WTC11 (cell line): ENCODE measurements at regions not wholly inside any gene's neighbourhood (a gene's known extent, or its start where the extent isn't known, plus 50 kb on each side); places are given as distances from the start of the nearest gene placed in this dataset.

Experiments
- ATAC-seq: fragments of 200-7000 bp; cut with Tn5 transposase; 2 replicates; pipeline ENCODE4 v1.10.0; 2021; ENCODE audit warnings: mild to moderate bottlenecking, moderate library complexity
- CTCF ChIA-PET: fragments of 300-600 bp; sonication (Branson Sonifier 250); formaldehyde crosslinking; loops from one replicate; lab custom pipeline; 2021; ENCODE audit warnings: antibody characterized with exemption; lab: Charles Lee
- POLR2A ChIA-PET: fragments of 350-600 bp; sonication (Branson Sonifier 250); formaldehyde crosslinking; loops from one replicate; lab custom pipeline; 2021; ENCODE audit warnings: antibody characterized with exemption; lab: Charles Lee
- DNase-seq: peaks from one replicate; pipeline ENCODE4 v3.0.0; 2021; ENCODE audit warnings: low spot score
- H3K27ac Mint-ChIP-seq: 2 replicates; pipeline ENCODE4 v1.8.0; 2021; ENCODE audit warnings: mixed read lengths
- H3K27me3 Mint-ChIP-seq: 2 replicates; pipeline ENCODE4 v1.8.0; 2021; ENCODE audit warnings: low read depth, mild to moderate bottlenecking, moderate library complexity, mixed read lengths
- H3K36me3 Mint-ChIP-seq: 2 replicates; pipeline ENCODE4 v1.8.0; 2021; ENCODE audit warnings: mixed read lengths
- H3K4me1 Mint-ChIP-seq: 2 replicates; pipeline ENCODE4 v1.8.0; 2022; ENCODE audit warnings: mixed read lengths
- H3K4me3 Mint-ChIP-seq: 2 replicates; pipeline ENCODE4 v1.8.0; 2021; ENCODE audit warnings: mild to moderate bottlenecking, moderate library complexity, mixed read lengths
- H3K9me3 Mint-ChIP-seq: 2 replicates; pipeline ENCODE4 v1.8.0; 2021; ENCODE audit warnings: mixed read lengths
- CREB1 ChIP-seq: sonication (generic); formaldehyde crosslinking; IDR thresholded peaks from 2 replicates; pipeline ENCODE4 v1.8.0; 2023; ENCODE audit warnings: mild to moderate bottlenecking, missing genetic modification reagents
- ELF4 ChIP-seq: sonication (generic); formaldehyde crosslinking; IDR thresholded peaks from 2 replicates; pipeline ENCODE4 v1.8.1; 2022; ENCODE audit warnings: low read depth, mild to moderate bottlenecking, moderate library complexity, missing genetic modification reagents
- ETV6 ChIP-seq: sonication (generic); formaldehyde crosslinking; IDR thresholded peaks from 2 replicates; pipeline ENCODE4 v1.8.1; 2022; ENCODE audit warnings: mild to moderate bottlenecking, missing genetic modification reagents
- GABPB1 ChIP-seq: sonication (generic); formaldehyde crosslinking; IDR thresholded peaks from 2 replicates; pipeline ENCODE4 v1.8.1; 2023; ENCODE audit warnings: mild to moderate bottlenecking, missing genetic modification reagents
- HMGA2 ChIP-seq: fragments of 250-450 bp; sonication (Bioruptor Pico); IDR thresholded peaks from 2 replicates; pipeline ENCODE4 v1.4.0; 2021; ENCODE audit warnings: mild to moderate bottlenecking, moderate library complexity
- JAZF1 ChIP-seq: fragments of 250-450 bp; sonication (Bioruptor Pico); IDR thresholded peaks from 2 replicates; pipeline ENCODE4 v1.9.0; 2021; ENCODE audit warnings: moderate library complexity, mild to moderate bottlenecking, inconsistent platforms
- MLX ChIP-seq: sonication (generic); formaldehyde crosslinking; IDR thresholded peaks from 2 replicates; pipeline ENCODE4 v1.8.1; 2023; ENCODE audit warnings: mild to moderate bottlenecking, missing genetic modification reagents, moderate library complexity
- NR1H2 ChIP-seq: sonication (generic); formaldehyde crosslinking; IDR thresholded peaks from 2 replicates; pipeline ENCODE4 v1.9.0; 2021; ENCODE audit warnings: mild to moderate bottlenecking, moderate library complexity, missing genetic modification reagents
- RELA ChIP-seq: sonication (generic); formaldehyde crosslinking; IDR thresholded peaks from 2 replicates; pipeline ENCODE4 v1.8.1; 2022; ENCODE audit warnings: missing genetic modification reagents, mild to moderate bottlenecking, borderline replicate concordance
- TEAD4 ChIP-seq: sonication (generic); formaldehyde crosslinking; IDR thresholded peaks from 2 replicates; pipeline ENCODE4 v1.8.0; 2022; ENCODE audit warnings: mild to moderate bottlenecking, missing genetic modification reagents
- ZNF263 ChIP-seq: sonication (generic); formaldehyde crosslinking; IDR thresholded peaks from 2 replicates; pipeline ENCODE4 v1.8.1; 2022; ENCODE audit warnings: low read depth, mild to moderate bottlenecking, moderate library complexity, missing genetic modification reagents
- ZNF317 ChIP-seq: sonication (generic); formaldehyde crosslinking; IDR thresholded peaks from 2 replicates; pipeline ENCODE4 v1.8.1; 2023; ENCODE audit warnings: low read depth, mild to moderate bottlenecking, moderate library complexity, missing genetic modification reagents, borderline replicate concordance
- ZNF416 ChIP-seq: fragments of 250-450 bp; sonication (Bioruptor Pico); IDR thresholded peaks from 2 replicates; pipeline ENCODE4 v1.9.0; 2021; ENCODE audit warnings: mild to moderate bottlenecking, inconsistent platforms
- ZNF425 ChIP-seq: fragments of 250-450 bp; sonication (Bioruptor Pico); conservative IDR thresholded peaks from 2 replicates; pipeline ENCODE4 v1.9.0; 2021; ENCODE audit warnings: mild to moderate bottlenecking
- ZNF512 ChIP-seq: sonication (generic); formaldehyde crosslinking; IDR thresholded peaks from 2 replicates; pipeline ENCODE4 v1.8.1; 2022; ENCODE audit warnings: missing genetic modification reagents, borderline replicate concordance
- ZNF671 ChIP-seq: fragments of 250-450 bp; sonication (Bioruptor Pico); IDR thresholded peaks from 2 replicates; pipeline ENCODE4 v1.8.0; 2021; ENCODE audit warnings: mild to moderate bottlenecking
- TF ChIP-seq, protein P1 (sequence below): sonication (generic); formaldehyde crosslinking; IDR thresholded peaks from 2 replicates; pipeline ENCODE4 v1.8.1; 2023; ENCODE audit warnings: mild to moderate bottlenecking, moderate library complexity, missing genetic modification reagents
- TF ChIP-seq, protein P2 (sequence below): sonication (generic); formaldehyde crosslinking; IDR thresholded peaks from 2 replicates; pipeline ENCODE4 v1.8.0; 2022; ENCODE audit warnings: missing genetic modification reagents
- TF ChIP-seq, protein P3 (sequence below): sonication (generic); formaldehyde crosslinking; conservative IDR thresholded peaks from 2 replicates; pipeline ENCODE4 v1.8.1; 2023; ENCODE audit warnings: mild to moderate bottlenecking, low read depth, missing genetic modification reagents, moderate library complexity
- TF ChIP-seq, protein P4 (sequence below): fragments of 250-450 bp; sonication (Bioruptor Pico); IDR thresholded peaks from 2 replicates; pipeline ENCODE4 v1.9.0; 2021; ENCODE audit warnings: moderate library complexity, mild to moderate bottlenecking, inconsistent platforms, borderline replicate concordance
- TF ChIP-seq, protein P5 (sequence below): sonication (generic); formaldehyde crosslinking; IDR thresholded peaks from 2 replicates; pipeline ENCODE4 v1.8.0; 2023; ENCODE audit warnings: missing genetic modification reagents
- TF ChIP-seq, protein P6 (sequence below): fragments of 250-450 bp; sonication (Bioruptor Pico); IDR thresholded peaks from 2 replicates; pipeline ENCODE4 v1.8.0; 2021; ENCODE audit warnings: mild to moderate bottlenecking

DNA sequence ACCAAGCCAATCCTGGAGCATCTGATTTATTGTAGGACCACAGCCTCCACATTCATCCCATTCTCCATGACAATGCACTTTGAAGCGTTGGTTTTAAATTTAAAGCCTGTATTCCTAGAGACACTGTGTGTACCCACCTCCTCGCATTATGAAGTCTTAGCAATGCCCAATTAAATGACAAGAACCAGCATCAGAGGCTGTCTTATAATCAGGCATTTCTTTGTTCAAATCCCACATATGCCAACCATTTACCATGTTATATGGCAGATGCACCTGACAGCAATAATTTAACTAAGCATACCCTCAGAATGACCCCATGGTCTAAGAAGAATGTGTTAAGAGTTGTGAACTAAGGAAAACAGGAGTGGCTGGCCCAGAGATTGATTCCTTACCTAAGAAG lies 188.2 kb downstream of the IPMK start (continued):
- TF ChIP-seq, protein P1, sequence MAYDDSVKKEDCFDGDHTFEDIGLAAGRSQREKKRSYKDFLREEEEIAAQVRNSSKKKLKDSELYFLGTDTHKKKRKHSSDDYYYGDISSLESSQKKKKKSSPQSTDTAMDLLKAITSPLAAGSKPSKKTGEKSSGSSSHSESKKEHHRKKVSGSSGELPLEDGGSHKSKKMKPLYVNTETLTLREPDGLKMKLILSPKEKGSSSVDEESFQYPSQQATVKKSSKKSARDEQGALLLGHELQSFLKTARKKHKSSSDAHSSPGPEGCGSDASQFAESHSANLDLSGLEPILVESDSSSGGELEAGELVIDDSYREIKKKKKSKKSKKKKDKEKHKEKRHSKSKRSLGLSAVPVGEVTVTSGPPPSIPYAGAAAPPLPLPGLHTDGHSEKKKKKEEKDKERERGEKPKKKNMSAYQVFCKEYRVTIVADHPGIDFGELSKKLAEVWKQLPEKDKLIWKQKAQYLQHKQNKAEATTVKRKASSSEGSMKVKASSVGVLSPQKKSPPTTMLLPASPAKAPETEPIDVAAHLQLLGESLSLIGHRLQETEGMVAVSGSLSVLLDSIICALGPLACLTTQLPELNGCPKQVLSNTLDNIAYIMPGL = no peak
- TF ChIP-seq ETV6 (CRISPR knock-in tag) = no peak
- TF ChIP-seq JAZF1 = no peak
- TF ChIP-seq, protein P2, sequence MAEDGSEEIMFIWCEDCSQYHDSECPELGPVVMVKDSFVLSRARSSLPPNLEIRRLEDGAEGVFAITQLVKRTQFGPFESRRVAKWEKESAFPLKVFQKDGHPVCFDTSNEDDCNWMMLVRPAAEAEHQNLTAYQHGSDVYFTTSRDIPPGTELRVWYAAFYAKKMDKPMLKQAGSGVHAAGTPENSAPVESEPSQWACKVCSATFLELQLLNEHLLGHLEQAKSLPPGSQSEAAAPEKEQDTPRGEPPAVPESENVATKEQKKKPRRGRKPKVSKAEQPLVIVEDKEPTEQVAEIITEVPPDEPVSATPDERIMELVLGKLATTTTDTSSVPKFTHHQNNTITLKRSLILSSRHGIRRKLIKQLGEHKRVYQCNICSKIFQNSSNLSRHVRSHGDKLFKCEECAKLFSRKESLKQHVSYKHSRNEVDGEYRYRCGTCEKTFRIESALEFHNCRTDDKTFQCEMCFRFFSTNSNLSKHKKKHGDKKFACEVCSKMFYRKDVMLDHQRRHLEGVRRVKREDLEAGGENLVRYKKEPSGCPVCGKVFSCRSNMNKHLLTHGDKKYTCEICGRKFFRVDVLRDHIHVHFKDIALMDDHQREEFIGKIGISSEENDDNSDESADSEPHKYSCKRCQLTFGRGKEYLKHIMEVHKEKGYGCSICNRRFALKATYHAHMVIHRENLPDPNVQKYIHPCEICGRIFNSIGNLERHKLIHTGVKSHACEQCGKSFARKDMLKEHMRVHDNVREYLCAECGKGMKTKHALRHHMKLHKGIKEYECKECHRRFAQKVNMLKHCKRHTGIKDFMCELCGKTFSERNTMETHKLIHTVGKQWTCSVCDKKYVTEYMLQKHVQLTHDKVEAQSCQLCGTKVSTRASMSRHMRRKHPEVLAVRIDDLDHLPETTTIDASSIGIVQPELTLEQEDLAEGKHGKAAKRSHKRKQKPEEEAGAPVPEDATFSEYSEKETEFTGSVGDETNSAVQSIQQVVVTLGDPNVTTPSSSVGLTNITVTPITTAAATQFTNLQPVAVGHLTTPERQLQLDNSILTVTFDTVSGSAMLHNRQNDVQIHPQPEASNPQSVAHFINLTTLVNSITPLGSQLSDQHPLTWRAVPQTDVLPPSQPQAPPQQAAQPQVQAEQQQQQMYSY (CRISPR knock-in tag) = no peak
- TF ChIP-seq, protein P3, sequence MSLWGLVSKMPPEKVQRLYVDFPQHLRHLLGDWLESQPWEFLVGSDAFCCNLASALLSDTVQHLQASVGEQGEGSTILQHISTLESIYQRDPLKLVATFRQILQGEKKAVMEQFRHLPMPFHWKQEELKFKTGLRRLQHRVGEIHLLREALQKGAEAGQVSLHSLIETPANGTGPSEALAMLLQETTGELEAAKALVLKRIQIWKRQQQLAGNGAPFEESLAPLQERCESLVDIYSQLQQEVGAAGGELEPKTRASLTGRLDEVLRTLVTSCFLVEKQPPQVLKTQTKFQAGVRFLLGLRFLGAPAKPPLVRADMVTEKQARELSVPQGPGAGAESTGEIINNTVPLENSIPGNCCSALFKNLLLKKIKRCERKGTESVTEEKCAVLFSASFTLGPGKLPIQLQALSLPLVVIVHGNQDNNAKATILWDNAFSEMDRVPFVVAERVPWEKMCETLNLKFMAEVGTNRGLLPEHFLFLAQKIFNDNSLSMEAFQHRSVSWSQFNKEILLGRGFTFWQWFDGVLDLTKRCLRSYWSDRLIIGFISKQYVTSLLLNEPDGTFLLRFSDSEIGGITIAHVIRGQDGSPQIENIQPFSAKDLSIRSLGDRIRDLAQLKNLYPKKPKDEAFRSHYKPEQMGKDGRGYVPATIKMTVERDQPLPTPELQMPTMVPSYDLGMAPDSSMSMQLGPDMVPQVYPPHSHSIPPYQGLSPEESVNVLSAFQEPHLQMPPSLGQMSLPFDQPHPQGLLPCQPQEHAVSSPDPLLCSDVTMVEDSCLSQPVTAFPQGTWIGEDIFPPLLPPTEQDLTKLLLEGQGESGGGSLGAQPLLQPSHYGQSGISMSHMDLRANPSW (CRISPR knock-in tag) = no peak
- no peak for TF ChIP-seq HMGA2 (CRISPR knock-in tag)
- TF ChIP-seq, protein P4, sequence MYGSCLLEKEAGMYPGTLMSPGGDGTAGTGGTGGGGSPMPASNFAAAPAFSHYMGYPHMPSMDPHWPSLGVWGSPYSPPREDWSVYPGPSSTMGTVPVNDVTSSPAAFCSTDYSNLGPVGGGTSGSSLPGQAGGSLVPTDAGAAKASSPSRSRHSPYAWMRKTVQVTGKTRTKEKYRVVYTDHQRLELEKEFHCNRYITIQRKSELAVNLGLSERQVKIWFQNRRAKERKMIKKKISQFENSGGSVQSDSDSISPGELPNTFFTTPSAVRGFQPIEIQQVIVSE (CRISPR knock-in tag) = no peak
- TF ChIP-seq ZNF425 (CRISPR knock-in tag) = no peak
- TF ChIP-seq ZNF671 (CRISPR knock-in tag) = no peak
- no peak for TF ChIP-seq ZNF317 (CRISPR knock-in tag)
- no peak for TF ChIP-seq CREB1 (CRISPR knock-in tag)
- TF ChIP-seq ZNF416 = no peak
- TF ChIP-seq ZNF512 = no peak
- TF ChIP-seq, all 79 proteins: peak for 0

- DNase-seq (no peak), ATAC-seq (no peak)
- POLR2A ChIA-PET = no interaction called here
- H3K9me3 Mint-ChIP-seq = no peaks in the 10 kb centered on the region
- H3K4me1 Mint-ChIP-seq = peaks cover 18% of the 10 kb centered on the region
- no peak overlapping the region for H3K27ac Mint-ChIP-seq
- no peaks in the 10 kb centered on the region for H3K36me3 Mint-ChIP-seq
- H3K27me3 Mint-ChIP-seq = no peaks in the 10 kb centered on the region
- no peak overlapping the region for H3K4me3 Mint-ChIP-seq
- CTCF ChIA-PET = interaction anchor here (0.9 kb wide), 1 partner anchor 80 kb away, joined by 3 read pairs; no protein-coding TSS in a partner anchor
- no peak for TF ChIP-seq ELF4 (CRISPR knock-in tag)
- TF ChIP-seq ZNF263 (CRISPR knock-in tag) = no peak
- TF ChIP-seq TEAD4 = no peak
- no peak for TF ChIP-seq RELA (CRISPR knock-in tag)
- TF ChIP-seq, protein P5, sequence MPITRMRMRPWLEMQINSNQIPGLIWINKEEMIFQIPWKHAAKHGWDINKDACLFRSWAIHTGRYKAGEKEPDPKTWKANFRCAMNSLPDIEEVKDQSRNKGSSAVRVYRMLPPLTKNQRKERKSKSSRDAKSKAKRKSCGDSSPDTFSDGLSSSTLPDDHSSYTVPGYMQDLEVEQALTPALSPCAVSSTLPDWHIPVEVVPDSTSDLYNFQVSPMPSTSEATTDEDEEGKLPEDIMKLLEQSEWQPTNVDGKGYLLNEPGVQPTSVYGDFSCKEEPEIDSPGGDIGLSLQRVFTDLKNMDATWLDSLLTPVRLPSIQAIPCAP (CRISPR knock-in tag) = no peak
- TF ChIP-seq, protein P6, sequence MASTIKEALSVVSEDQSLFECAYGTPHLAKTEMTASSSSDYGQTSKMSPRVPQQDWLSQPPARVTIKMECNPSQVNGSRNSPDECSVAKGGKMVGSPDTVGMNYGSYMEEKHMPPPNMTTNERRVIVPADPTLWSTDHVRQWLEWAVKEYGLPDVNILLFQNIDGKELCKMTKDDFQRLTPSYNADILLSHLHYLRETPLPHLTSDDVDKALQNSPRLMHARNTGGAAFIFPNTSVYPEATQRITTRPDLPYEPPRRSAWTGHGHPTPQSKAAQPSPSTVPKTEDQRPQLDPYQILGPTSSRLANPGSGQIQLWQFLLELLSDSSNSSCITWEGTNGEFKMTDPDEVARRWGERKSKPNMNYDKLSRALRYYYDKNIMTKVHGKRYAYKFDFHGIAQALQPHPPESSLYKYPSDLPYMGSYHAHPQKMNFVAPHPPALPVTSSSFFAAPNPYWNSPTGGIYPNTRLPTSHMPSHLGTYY (CRISPR knock-in tag) = no peak
- TF ChIP-seq HMGA2 (CRISPR knock-in tag) = no peak
- TF ChIP-seq NR1H2 = no peak
- no peak for TF ChIP-seq MLX (CRISPR knock-in tag)
- no peak for TF ChIP-seq ZNF317 (CRISPR knock-in tag)
- TF ChIP-seq GABPB1 (CRISPR knock-in tag) = no peak
These were observed 195.1 kb downstream of the IPMK start for GRCh38 chr10:58072634-58073033.
